NCI-H2171 treated with DMSO at 0.1 percent for 48 hours (cell line): ENCODE measurements at regions not wholly inside any gene's neighbourhood (a gene's known extent, or its start where the extent isn't known, plus 50 kb on each side); places are given as distances from the start of the nearest gene placed in this dataset.

Experiments
- DNase-seq: peaks from one replicate; lab custom pipeline; 2025; lab: John Stamatoyannopoulos, UW

DNA sequence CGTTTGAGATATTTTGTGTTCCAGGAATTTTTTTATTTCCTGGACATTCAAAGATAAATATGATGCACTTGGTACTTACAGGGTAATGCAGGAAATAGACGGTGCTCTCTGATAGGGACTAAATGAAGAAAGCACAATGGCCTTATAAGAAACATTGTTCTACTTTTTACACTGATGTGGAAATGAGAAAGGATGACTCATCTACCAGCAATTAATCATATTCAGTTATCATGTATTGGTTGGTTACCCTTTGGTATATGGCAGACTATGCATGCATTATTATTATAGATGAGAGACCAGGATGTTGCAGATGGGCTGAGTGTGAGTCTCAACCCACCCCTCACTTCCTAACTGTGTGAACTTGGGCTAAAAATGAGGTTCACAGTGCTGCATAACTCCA is 222.2 kb downstream of the FLRT2 start:
- no peak for DNase-seq

- DNase-seq = no peak
Measured at GRCh38 chr14:85744573-85744972, 214.6 kb downstream of the FLRT2 start.

- DNase-seq = no peak
Measured at GRCh38 chr14:85732031-85732430, 202.1 kb downstream of the FLRT2 start.

GRCh38 chr14:85731186-85731585 is 201.2 kb downstream of the FLRT2 start:
- no peak for DNase-seq

DNA sequence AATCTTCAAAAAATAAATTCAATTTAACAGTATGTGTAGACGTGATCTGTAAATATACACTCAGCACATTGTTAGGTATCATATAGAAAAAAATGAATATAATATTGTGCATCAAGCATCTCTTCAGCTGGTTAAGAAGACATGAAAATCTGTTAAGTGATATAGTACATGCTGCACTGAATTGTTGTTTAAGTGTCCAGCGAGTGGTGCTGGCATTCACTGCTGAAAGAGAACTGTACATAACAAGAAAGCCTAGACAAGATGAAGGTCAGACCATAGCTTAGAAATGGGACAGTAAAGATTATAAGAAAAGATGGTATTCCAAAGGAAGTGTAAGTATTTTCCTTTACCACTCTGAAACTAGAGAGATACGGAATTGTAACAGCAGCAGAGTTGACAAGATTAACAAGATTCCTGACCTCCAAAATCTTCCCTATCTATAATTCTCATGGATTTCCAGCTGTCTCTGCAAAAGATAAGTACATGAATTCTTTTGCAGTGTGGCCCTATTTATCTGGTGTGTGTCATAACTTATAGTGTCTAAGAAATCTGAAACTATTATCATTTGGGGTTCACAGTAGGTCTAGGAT is 198.6 kb downstream of the FLRT2 start:
- DNase-seq = no peak

DNA sequence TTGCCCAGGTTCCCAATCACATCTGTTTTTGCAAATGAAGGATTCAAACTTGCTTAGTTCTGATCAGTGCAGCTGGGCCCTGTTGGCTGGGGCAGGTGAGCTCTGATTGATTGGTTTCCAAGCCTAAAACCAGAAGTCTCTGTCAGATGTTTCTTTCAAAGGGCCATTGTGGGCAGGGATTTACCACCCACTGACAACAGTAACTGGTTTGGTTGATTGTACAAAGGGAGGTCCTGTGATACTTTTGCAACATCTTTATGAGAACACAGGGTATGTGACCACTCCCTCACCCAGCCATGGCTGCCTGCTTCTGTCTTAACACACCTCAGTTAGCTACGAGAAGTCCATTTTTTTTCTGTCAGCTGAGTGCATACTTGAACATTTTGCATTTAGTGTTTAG is 184.1 kb downstream of the FLRT2 start:
- no peak for DNase-seq

DNA sequence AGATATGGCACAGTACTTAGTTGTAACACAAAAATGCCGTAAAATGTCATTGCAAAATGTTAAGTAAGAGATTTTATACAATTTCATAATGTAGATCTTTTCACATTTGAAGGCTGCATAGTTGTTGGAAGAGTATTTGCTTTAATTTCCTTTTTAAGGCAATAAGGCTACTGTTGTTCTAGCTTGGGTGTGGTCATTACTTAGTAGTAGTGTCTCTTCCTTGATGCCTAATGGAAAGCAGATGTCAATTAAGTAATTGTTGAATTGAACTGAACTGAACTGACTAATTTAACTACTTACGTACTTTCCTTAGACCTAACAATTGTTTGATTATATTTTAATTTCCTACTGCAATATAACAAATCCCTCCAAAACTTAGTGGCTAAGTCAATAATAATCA is 181.7 kb downstream of the FLRT2 start:
- DNase-seq = no peak
